IMR-90 (cell line): ENCODE measurements at regions not wholly inside any gene's neighbourhood (a gene's known extent, or its start where the extent isn't known, plus 50 kb on each side); places are given as distances from the start of the nearest gene placed in this dataset.

Source experiments
- BHLHE40 ChIP-seq: fragments of 150-350 bp; IDR thresholded peaks from 2 replicates; pipeline ENCODE4 v1.6.1; 2016; ENCODE audit warnings: mild to moderate bottlenecking, low read depth, low read length
- CHD1 ChIP-seq: IDR thresholded peaks from 2 replicates; pipeline ENCODE4 v1.6.1; 2012; ENCODE audit warnings: low read depth, low read length, improper control_type of control experiment
- POLR2A ChIP-seq: IDR thresholded peaks from 2 replicates; pipeline ENCODE4 v1.6.1; 2012; ENCODE audit warnings: mild to moderate bottlenecking, low read depth, low read length
- RAD21 ChIP-seq: IDR thresholded peaks from 2 replicates; pipeline ENCODE4 v1.6.1; 2012; ENCODE audit warnings: low read length, improper control_type of control experiment
- RCOR1 ChIP-seq: IDR thresholded peaks from 2 replicates; pipeline ENCODE4 v1.6.1; 2012; ENCODE audit warnings: mild to moderate bottlenecking, low read length, improper control_type of control experiment; ENCODE audit not compliant: insufficient replicate concordance
- SMC3 ChIP-seq: fragments of 150-350 bp; IDR thresholded peaks from 2 replicates; pipeline ENCODE4 v1.6.1; 2016; ENCODE audit warnings: low read depth, mild to moderate bottlenecking, antibody characterized with exemption, low read length, moderate library complexity
- TF ChIP-seq, protein P1 (sequence below): conservative IDR thresholded peaks from 2 replicates; pipeline ENCODE4 v1.5.1; 2012; ENCODE audit warnings: mild to moderate bottlenecking, low read depth, low read length, improper control_type of control experiment
- TF ChIP-seq, protein P2 (sequence below): fragments of 150-350 bp; IDR thresholded peaks from 2 replicates; pipeline ENCODE4 v1.6.1; 2016; ENCODE audit warnings: low read depth, mild to moderate bottlenecking, low read length, moderate library complexity, borderline replicate concordance

DNA sequence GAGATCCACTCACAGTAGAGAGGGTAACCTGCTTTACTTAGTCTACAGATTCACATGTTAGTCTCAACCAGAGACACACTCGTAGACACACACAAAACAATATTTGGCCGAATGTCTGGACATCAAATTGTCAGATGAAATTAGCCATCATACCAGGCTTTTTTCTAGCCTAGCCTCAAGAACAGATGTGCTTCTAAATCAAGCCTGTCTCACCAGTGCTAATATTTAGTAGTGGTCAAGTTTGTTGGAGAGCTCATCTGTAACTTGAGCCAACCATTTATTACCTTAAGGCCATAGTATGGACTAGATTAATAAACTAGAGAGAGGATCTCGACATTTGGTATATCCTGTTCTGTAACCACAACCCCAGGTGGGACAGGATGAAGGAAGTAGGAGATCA, 1118.8 kb upstream of the MAP3K7 start:
- TF ChIP-seq POLR2A (no peak), RAD21 (no peak), BHLHE40 (no peak), RCOR1 (no peak), CHD1 (no peak), SMC3 (no peak)
- TF ChIP-seq, protein P1, sequence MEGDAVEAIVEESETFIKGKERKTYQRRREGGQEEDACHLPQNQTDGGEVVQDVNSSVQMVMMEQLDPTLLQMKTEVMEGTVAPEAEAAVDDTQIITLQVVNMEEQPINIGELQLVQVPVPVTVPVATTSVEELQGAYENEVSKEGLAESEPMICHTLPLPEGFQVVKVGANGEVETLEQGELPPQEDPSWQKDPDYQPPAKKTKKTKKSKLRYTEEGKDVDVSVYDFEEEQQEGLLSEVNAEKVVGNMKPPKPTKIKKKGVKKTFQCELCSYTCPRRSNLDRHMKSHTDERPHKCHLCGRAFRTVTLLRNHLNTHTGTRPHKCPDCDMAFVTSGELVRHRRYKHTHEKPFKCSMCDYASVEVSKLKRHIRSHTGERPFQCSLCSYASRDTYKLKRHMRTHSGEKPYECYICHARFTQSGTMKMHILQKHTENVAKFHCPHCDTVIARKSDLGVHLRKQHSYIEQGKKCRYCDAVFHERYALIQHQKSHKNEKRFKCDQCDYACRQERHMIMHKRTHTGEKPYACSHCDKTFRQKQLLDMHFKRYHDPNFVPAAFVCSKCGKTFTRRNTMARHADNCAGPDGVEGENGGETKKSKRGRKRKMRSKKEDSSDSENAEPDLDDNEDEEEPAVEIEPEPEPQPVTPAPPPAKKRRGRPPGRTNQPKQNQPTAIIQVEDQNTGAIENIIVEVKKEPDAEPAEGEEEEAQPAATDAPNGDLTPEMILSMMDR, result no peak
- TF ChIP-seq, protein P2, sequence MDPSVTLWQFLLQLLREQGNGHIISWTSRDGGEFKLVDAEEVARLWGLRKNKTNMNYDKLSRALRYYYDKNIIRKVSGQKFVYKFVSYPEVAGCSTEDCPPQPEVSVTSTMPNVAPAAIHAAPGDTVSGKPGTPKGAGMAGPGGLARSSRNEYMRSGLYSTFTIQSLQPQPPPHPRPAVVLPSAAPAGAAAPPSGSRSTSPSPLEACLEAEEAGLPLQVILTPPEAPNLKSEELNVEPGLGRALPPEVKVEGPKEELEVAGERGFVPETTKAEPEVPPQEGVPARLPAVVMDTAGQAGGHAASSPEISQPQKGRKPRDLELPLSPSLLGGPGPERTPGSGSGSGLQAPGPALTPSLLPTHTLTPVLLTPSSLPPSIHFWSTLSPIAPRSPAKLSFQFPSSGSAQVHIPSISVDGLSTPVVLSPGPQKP, result no peak
